Spleen (tissue), 11 donors: ENCODE measurements at regions not wholly inside any gene's neighbourhood (a gene's known extent, or its start where the extent isn't known, plus 50 kb on each side); places are given as distances from the start of the nearest gene placed in this dataset.

Experiments used
- DNase-seq: peaks from one replicate; pipeline ENCODE4 v3.0.0-alpha.2; 2020
- H3K27ac ChIP-seq, 8 donors: fragments of 200-600 bp; sonication (generic) in 7 of 8; 1 replicate in 4 of 8; 2 replicates in 4 of 8; pipeline versions ENCODE4 v1.5.0 to v1.8.0; 2016 to 2021; ENCODE audit warnings: inconsistent platforms in 4 of 8, mild to moderate bottlenecking in 4 of 8, moderate library complexity in 1 of 8
- H3K27me3 ChIP-seq, 7 donors: fragments of 200-600 bp; sonication (generic) in 6 of 7; replicated peaks in 1 of 7; 1 replicate in 4 of 7; 2 replicates in 3 of 7; pipeline versions ENCODE4 v1.5.0 to v1.8.0; 2016 to 2021; ENCODE audit warnings: inconsistent platforms in 3 of 7, mild to moderate bottlenecking in 1 of 7
- H3K36me3 ChIP-seq, 6 donors: fragments of 200-600 bp; sonication (generic) in 5 of 6; 1 replicate in 4 of 6; 2 replicates in 2 of 6; pipeline versions ENCODE4 v1.5.0 to v1.8.0; 2016 to 2021; ENCODE audit warnings: inconsistent platforms in 2 of 6
- H3K4me1 ChIP-seq, 6 donors: fragments of 200-600 bp; sonication (generic) in 5 of 6; 1 replicate in 3 of 6; 2 replicates in 3 of 6; pipeline versions ENCODE4 v1.5.0 to v1.8.0; 2016 to 2021; ENCODE audit warnings: inconsistent platforms in 3 of 6
- H3K4me3 ChIP-seq, 8 donors: fragments of 200-600 bp; sonication (generic) in 7 of 8; 1 replicate in 4 of 8; 2 replicates in 4 of 8; pipeline versions ENCODE4 v1.5.0 to v1.8.0; 2016 to 2021; ENCODE audit warnings: inconsistent platforms in 4 of 8, mild to moderate bottlenecking in 4 of 8, moderate library complexity in 2 of 8
- H3K9me3 ChIP-seq, 8 donors: fragments of 200-600 bp; sonication (generic) in 7 of 8; 1 replicate in 4 of 8; 2 replicates in 4 of 8; pipeline versions ENCODE4 v1.5.0 to v1.8.0; 2016 to 2021; ENCODE audit warnings: inconsistent platforms in 4 of 8
- CTCF ChIP-seq, 11 experiments: fragments of 200-600 bp in 7 of 11; fragments of 450-650 bp in 4 of 11; sonication (generic) in 4 of 11; IDR thresholded peaks in 8 of 11; conservative IDR thresholded peaks in 3 of 11; 1 replicate in 7 of 11; 2 replicates in 4 of 11; pipeline versions ENCODE4 v1.4.0 to v1.8.0; 2016 to 2021; ENCODE audit warnings: antibody characterized with exemption in 11 of 11, inconsistent platforms in 4 of 11, mild to moderate bottlenecking in 1 of 11
- POLR2A ChIP-seq, 3 donors: fragments of 450-650 bp; IDR thresholded peaks; one replicate each; pipeline ENCODE4 v1.5.1; 2017; ENCODE audit warnings: antibody characterized with exemption in 3 of 3, mild to moderate bottlenecking in 1 of 3
- POLR2AphosphoS5 ChIP-seq, 3 donors: sonication (generic); formaldehyde crosslinking; IDR thresholded peaks; one replicate each; pipeline ENCODE4 v1.5.1; 2017; ENCODE audit warnings: antibody characterized with exemption in 3 of 3
- WGBS, 5 donors: extraction: QIAGEN DNeasy Blood & Tissue Kit in 3 of 5; methylation state at CpG; one replicate each; pipeline versions ENCODE4 v1.1.5 to v1.1.7; 2013 to 2018; 5-methylcytosine and 5-hydroxymethylcytosine counted together
- intact Hi-C: fragments of 100-400 bp; cut with DNase I; formaldehyde crosslinking; loops from one replicate; pipeline ENCODE4 v1.15.0; 2023; ENCODE audit warnings: low total_unique reads
- donor health status: healthy with polysubstance abuse.
- donor health status: DM: no; HTN: no; CAD: no; lungs with moderate emphysema.
- donor health status: DM: no; HTN: no; CAD: no.
- donor health status: Bipolar disorder and iron deficiency.
- donor health status: healthy.
- donor health status: DM: no; HTN: no; CAD: no.
- donor health status: DM: yes; HTN: yes; CAD: no.

- Histone ChIP-seq H3K4me3 (no peak overlapping the region), H3K4me1 (peaks cover 0 to 18% (median 5%) of the 10 kb centered on the region in 6 donors), H3K9me3 (no peaks in the 10 kb centered on the region), H3K36me3 (no peaks in the 10 kb centered on the region), H3K27ac (no peak overlapping the region), H3K27me3 (no peaks in the 10 kb centered on the region)
- DNase-seq: no peak
- TF ChIP-seq POLR2A (IDR thresholded peaks at IDR 0.05) (no peak), POLR2AphosphoS5 (IDR thresholded peaks at IDR 0.05) (no peak), CTCF (IDR thresholded peaks at IDR 0.05 in 8 of 11, conservative IDR thresholded peaks at IDR 0.05 in 3 of 11) (no peak)
- intact Hi-C loops: no loop called here
Measured at GRCh38 chr2:181782660-181783059, 102.3 kb upstream of the NEUROD1 start.

GRCh38 chr2:181784556-181784955, 104.2 kb upstream of the NEUROD1 start:
- no peak overlapping the region for H3K4me3 ChIP-seq
- H3K27me3 ChIP-seq: no peaks in the 10 kb centered on the region
- TF ChIP-seq CTCF (IDR thresholded peaks at IDR 0.05 in 8 of 11, conservative IDR thresholded peaks at IDR 0.05 in 3 of 11): no peak
- no peak for TF ChIP-seq POLR2A (IDR thresholded peaks at IDR 0.05)
- H3K27ac ChIP-seq: no peak overlapping the region
- WGBS, 5 donors: 81 to 95% (median 87%) methylated on average over 3 of the region's 3 CpGs
- no peak for DNase-seq
- H3K36me3 ChIP-seq: no peaks in the 10 kb centered on the region
- peaks cover 0 to 14% (median 5%) of the 10 kb centered on the region in 6 donors for H3K4me1 ChIP-seq
- H3K9me3 ChIP-seq: no peaks in the 10 kb centered on the region
- intact Hi-C loops: no loop called here

GRCh38 chr2:181785691-181786344, 105.5 kb upstream of the NEUROD1 start:
- Histone ChIP-seq H3K4me1 (peaks cover 0 to 1% (median 0%) of the 10 kb centered on the region in 6 donors), H3K27me3 (no peaks in the 10 kb centered on the region), H3K4me3 (no peak overlapping the region), H3K9me3 (no peaks in the 10 kb centered on the region), H3K36me3 (no peaks in the 10 kb centered on the region), H3K27ac (no peak overlapping the region)
- intact Hi-C loops: no loop called here
- WGBS, 5 donors: 58 to 83% (median 73%) methylated on average over 2 of the region's 2 CpGs
- TF ChIP-seq CTCF (IDR thresholded peaks at IDR 0.05 in 8 of 11, conservative IDR thresholded peaks at IDR 0.05 in 3 of 11) (no peak), POLR2AphosphoS5 (IDR thresholded peaks at IDR 0.05) (no peak), POLR2A (IDR thresholded peaks at IDR 0.05) (no peak)
- DNase-seq: no peak

GRCh38 chr2:181786371-181787228, 104.9 kb upstream of the ITPRID2 start:
- DNase-seq: no peak
- H3K27ac ChIP-seq: no peak overlapping the region
- no peaks in the 10 kb centered on the region for H3K9me3 ChIP-seq
- H3K36me3 ChIP-seq: no peaks in the 10 kb centered on the region
- WGBS, 5 donors: 85 to 92% (median 86%) methylated on average over 4 of the region's 4 CpGs
- H3K27me3 ChIP-seq: no peaks in the 10 kb centered on the region
- H3K4me1 ChIP-seq: peaks cover 0 to 5% (median 0%) of the 10 kb centered on the region in 6 donors
- TF ChIP-seq CTCF (IDR thresholded peaks at IDR 0.05 in 8 of 11, conservative IDR thresholded peaks at IDR 0.05 in 3 of 11) (no peak), POLR2AphosphoS5 (IDR thresholded peaks at IDR 0.05) (no peak), POLR2A (IDR thresholded peaks at IDR 0.05) (no peak)
- intact Hi-C loops: no loop called here
- H3K4me3 ChIP-seq: no peak overlapping the region
